GM23338 (cell line): ENCODE measurements at regions not wholly inside any gene's neighbourhood (a gene's known extent, or its start where the extent isn't known, plus 50 kb on each side); places are given as distances from the start of the nearest gene placed in this dataset.

Source experiments
- ATAC-seq: fragments of 200-7000 bp; cut with Tn5 transposase; 3 replicates; pipeline ENCODE4 v1.9.1; 2020
- DNase-seq: peaks from one replicate; pipeline ENCODE4 v3.0.0-alpha.2; 2015; ENCODE audit warnings: low spot score
- H2AFZ ChIP-seq: fragments of 200-600 bp; sonication (generic); 2 replicates; pipeline ENCODE4 v1.8.0; 2016; ENCODE audit warnings: antibody characterized with exemption, mild to moderate bottlenecking, moderate library complexity
- H3F3A ChIP-seq: fragments of 200-600 bp; sonication (generic); replicated peaks from 2 replicates; pipeline ENCODE4 v1.8.0; 2017; ENCODE audit warnings: antibody characterized with exemption, mixed run types, low read depth
- H3K27ac ChIP-seq: fragments of 200-600 bp; sonication (generic); 2 replicates; pipeline ENCODE4 v1.6.1; 2016; ENCODE audit warnings: low read depth
- H3K27me3 ChIP-seq: fragments of 200-600 bp; sonication (generic); 2 replicates; pipeline ENCODE4 v1.8.0; 2016; ENCODE audit warnings: mild to moderate bottlenecking, mixed run types, moderate library complexity; ENCODE audit not compliant: insufficient read depth
- H3K36me3 ChIP-seq: fragments of 200-600 bp; sonication (generic); 2 replicates; pipeline ENCODE4 v1.8.0; 2016; ENCODE audit warnings: mild to moderate bottlenecking; ENCODE audit not compliant: insufficient read depth
- H3K4me1 ChIP-seq: fragments of 200-600 bp; sonication (generic); 2 replicates; pipeline ENCODE4 v1.8.0; 2016; ENCODE audit warnings: mild to moderate bottlenecking, moderate library complexity; ENCODE audit not compliant: insufficient read depth
- H3K4me2 ChIP-seq: fragments of 200-600 bp; sonication (generic); 2 replicates; pipeline ENCODE4 v1.7.1; 2017; ENCODE audit warnings: mixed run types
- H3K4me3 ChIP-seq: fragments of 200-600 bp; sonication (generic); 2 replicates; pipeline ENCODE4 v1.6.1; 2016; ENCODE audit warnings: mixed run types
- H3K79me2 ChIP-seq: fragments of 200-600 bp; sonication (generic); replicated peaks from 2 replicates; pipeline ENCODE4 v1.8.0; 2017; ENCODE audit warnings: mild to moderate bottlenecking; ENCODE audit not compliant: insufficient read depth
- H3K9me2 ChIP-seq: fragments of 200-600 bp; sonication (generic); 2 replicates; pipeline ENCODE4 v1.8.0; 2017; ENCODE audit not compliant: insufficient read depth
- H4K20me1 ChIP-seq: fragments of 200-600 bp; sonication (generic); replicated peaks from 2 replicates; pipeline ENCODE4 v1.8.0; 2017; ENCODE audit warnings: mild to moderate bottlenecking; ENCODE audit not compliant: insufficient read depth
- H3K27ac Mint-ChIP-seq: 2 replicates; pipeline ENCODE4 v1.8.0; 2020; ENCODE audit warnings: inconsistent platforms, mild to moderate bottlenecking, moderate library complexity, mixed read lengths
- H3K27me3 Mint-ChIP-seq: 3 replicates; pipeline ENCODE4 v1.8.0; 2022; ENCODE audit warnings: low read depth, mild to moderate bottlenecking, moderate library complexity, mixed read lengths, inconsistent platforms; ENCODE audit not compliant: insufficient read depth, poor library complexity
- H3K36me3 Mint-ChIP-seq: 3 replicates; pipeline ENCODE4 v1.8.0; 2021; ENCODE audit warnings: low read depth, mild to moderate bottlenecking, inconsistent platforms, moderate library complexity, mixed read lengths
- H3K4me1 Mint-ChIP-seq: 3 replicates; pipeline ENCODE4 v1.8.0; 2020; ENCODE audit warnings: mild to moderate bottlenecking, inconsistent platforms, mixed read lengths
- H3K4me3 Mint-ChIP-seq: 3 replicates; pipeline ENCODE4 v1.8.0; 2021; ENCODE audit warnings: moderate library complexity, mild to moderate bottlenecking, inconsistent platforms, mixed read lengths
- H3K9me3 Mint-ChIP-seq: 3 replicates; pipeline ENCODE4 v1.8.0; 2020; ENCODE audit warnings: moderate library complexity, mild to moderate bottlenecking, inconsistent platforms, mixed read lengths
- CREB1 ChIP-seq: fragments of 250-450 bp; sonication (Bioruptor Pico); IDR thresholded peaks from 2 replicates; pipeline ENCODE4 v1.5.0; 2020; ENCODE audit warnings: low read depth, mild to moderate bottlenecking, moderate library complexity
- EZH2 ChIP-seq: fragments of 200-600 bp; sonication (generic); IDR thresholded peaks from one replicate; pipeline ENCODE4 v1.8.0; 2017; ENCODE audit warnings: antibody characterized with exemption, mild to moderate bottlenecking, low read depth; ENCODE audit not compliant: unreplicated experiment
- EZH2phosphoT487 ChIP-seq: fragments of 200-600 bp; sonication (generic); IDR thresholded peaks from one replicate; pipeline ENCODE4 v1.8.1; 2018; ENCODE audit warnings: antibody characterized with exemption; ENCODE audit not compliant: unreplicated experiment
- JUNB ChIP-seq: IDR thresholded peaks from one replicate; pipeline ENCODE4 v1.6.1; 2016; ENCODE audit warnings: antibody characterized with exemption; ENCODE audit not compliant: unreplicated experiment
- POLR2AphosphoS5 ChIP-seq: IDR thresholded peaks from 2 replicates; pipeline ENCODE4 v1.6.1; 2016; ENCODE audit warnings: antibody characterized with exemption, low read depth
- STAT1 ChIP-seq: IDR thresholded peaks from one replicate; pipeline ENCODE4 v1.6.1; 2016; ENCODE audit warnings: antibody characterized with exemption; ENCODE audit not compliant: unreplicated experiment
- ZNF114 ChIP-seq: fragments of 250-450 bp; sonication (Bioruptor Pico); IDR thresholded peaks from 2 replicates; pipeline ENCODE4 v1.5.0; 2020; ENCODE audit warnings: mild to moderate bottlenecking, moderate library complexity
- ZNF331 ChIP-seq: fragments of 250-450 bp; sonication (Bioruptor Pico); IDR thresholded peaks from 2 replicates; pipeline ENCODE4 v1.5.0; 2020; ENCODE audit warnings: low read depth, mild to moderate bottlenecking, moderate library complexity
- TF ChIP-seq, protein P1 (sequence below), 2 experiments: fragments of 200-600 bp in 1 of 2; sonication (generic) in 1 of 2; conservative IDR thresholded peaks; 2 replicates each; pipeline versions ENCODE4 v1.5.1 to v1.6.1; 2016 to 2017; ENCODE audit warnings: antibody characterized with exemption in 2 of 2, low read depth in 2 of 2, mild to moderate bottlenecking in 2 of 2, moderate library complexity in 1 of 2

DNA sequence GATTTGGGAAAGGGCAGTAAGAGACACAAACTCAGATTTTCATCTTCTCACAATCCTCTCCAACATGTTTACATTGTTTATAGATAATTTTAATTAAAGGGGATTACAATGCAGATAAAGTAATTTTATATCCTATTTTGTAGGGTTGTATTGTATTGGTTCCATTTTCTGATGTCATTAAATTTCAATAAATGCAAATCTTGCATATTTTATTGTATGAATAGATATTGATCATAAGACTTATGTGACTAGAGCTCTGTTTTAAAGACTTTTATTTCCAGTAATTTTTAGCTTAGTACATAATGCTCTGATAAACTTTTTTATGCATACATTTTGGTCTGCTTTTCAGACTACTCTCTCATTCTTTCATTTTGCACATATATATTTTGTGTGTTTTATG is 819.6 kb downstream of the TSN start:
- no peak overlapping the region for H2AFZ ChIP-seq
- no peaks in the 10 kb centered on the region for H4K20me1 ChIP-seq
- H3K4me3 ChIP-seq: no peak overlapping the region
- H3K4me2 ChIP-seq: no peak overlapping the region
- H3K79me2 ChIP-seq: no peaks in the 10 kb centered on the region
- H3K36me3 ChIP-seq: no peaks in the 10 kb centered on the region
- Mint-ChIP-seq H3K36me3 (no peaks in the 10 kb centered on the region), H3K4me1 (no peaks in the 10 kb centered on the region), H3K27ac (no peak overlapping the region), H3K4me3 (no peak overlapping the region), H3K9me3 (no peaks in the 10 kb centered on the region), H3K27me3 (peaks cover 1% of the 10 kb centered on the region)
- ATAC-seq (no peak), DNase-seq (no peak)
- no peaks in the 10 kb centered on the region for H3K27me3 ChIP-seq
- no peaks in the 10 kb centered on the region for H3K4me1 ChIP-seq
- no peak overlapping the region for H3K27ac ChIP-seq
- H3F3A ChIP-seq: no peaks in the 10 kb centered on the region
- TF ChIP-seq ZNF114 (CRISPR knock-in tag) (no peak), ZNF331 (CRISPR knock-in tag) (no peak), POLR2AphosphoS5 (no peak), EZH2 (no peak), JUNB (no peak), EZH2phosphoT487 (no peak)
- TF ChIP-seq, protein P1, sequence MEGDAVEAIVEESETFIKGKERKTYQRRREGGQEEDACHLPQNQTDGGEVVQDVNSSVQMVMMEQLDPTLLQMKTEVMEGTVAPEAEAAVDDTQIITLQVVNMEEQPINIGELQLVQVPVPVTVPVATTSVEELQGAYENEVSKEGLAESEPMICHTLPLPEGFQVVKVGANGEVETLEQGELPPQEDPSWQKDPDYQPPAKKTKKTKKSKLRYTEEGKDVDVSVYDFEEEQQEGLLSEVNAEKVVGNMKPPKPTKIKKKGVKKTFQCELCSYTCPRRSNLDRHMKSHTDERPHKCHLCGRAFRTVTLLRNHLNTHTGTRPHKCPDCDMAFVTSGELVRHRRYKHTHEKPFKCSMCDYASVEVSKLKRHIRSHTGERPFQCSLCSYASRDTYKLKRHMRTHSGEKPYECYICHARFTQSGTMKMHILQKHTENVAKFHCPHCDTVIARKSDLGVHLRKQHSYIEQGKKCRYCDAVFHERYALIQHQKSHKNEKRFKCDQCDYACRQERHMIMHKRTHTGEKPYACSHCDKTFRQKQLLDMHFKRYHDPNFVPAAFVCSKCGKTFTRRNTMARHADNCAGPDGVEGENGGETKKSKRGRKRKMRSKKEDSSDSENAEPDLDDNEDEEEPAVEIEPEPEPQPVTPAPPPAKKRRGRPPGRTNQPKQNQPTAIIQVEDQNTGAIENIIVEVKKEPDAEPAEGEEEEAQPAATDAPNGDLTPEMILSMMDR (conservative IDR thresholded peaks at IDR 0.05; ENCODE audit: low read depth in 2 of 2): no peak
- H3K9me2 ChIP-seq: no peaks in the 10 kb centered on the region; the same call in 1 of the 2 replicates

GRCh38 chr2:122583159-122583917 is 827.9 kb downstream of the TSN start:
- ATAC-seq: no peak
- Histone ChIP-seq H4K20me1 (no peaks in the 10 kb centered on the region), H3K79me2 (no peaks in the 10 kb centered on the region), H3K9me2 (peaks cover 10% of the 10 kb centered on the region), H3K4me1 (no peaks in the 10 kb centered on the region), H3K27me3 (no peaks in the 10 kb centered on the region), H3K4me3 (no peak overlapping the region), H3K27ac (no peak overlapping the region), H3K36me3 (no peaks in the 10 kb centered on the region), H3K4me2 (no peak overlapping the region), H2AFZ (no peak overlapping the region), H3F3A (no peaks in the 10 kb centered on the region)
- H3K4me1 Mint-ChIP-seq: no peaks in the 10 kb centered on the region
- peaks cover 1% of the 10 kb centered on the region for H3K27me3 Mint-ChIP-seq
- no peaks in the 10 kb centered on the region; the same call in 2 of the 3 replicates for H3K9me3 Mint-ChIP-seq
- H3K36me3 Mint-ChIP-seq: no peaks in the 10 kb centered on the region; the same call in 2 of the 3 replicates
- TF ChIP-seq CREB1 (CRISPR knock-in tag): no peak
- no peak for DNase-seq
- no peak overlapping the region for H3K27ac Mint-ChIP-seq
- H3K4me3 Mint-ChIP-seq: no peak overlapping the region

GRCh38 chr2:122590524-122590923 is 835.1 kb downstream of the TSN start:
- no peak for ATAC-seq
- no peaks in the 10 kb centered on the region for H3F3A ChIP-seq
- H3K4me2 ChIP-seq: no peak overlapping the region
- no peak overlapping the region for H2AFZ ChIP-seq
- no peaks in the 10 kb centered on the region for H3K36me3 ChIP-seq
- no peak overlapping the region for H3K27ac ChIP-seq
- Mint-ChIP-seq H3K27ac (no peak overlapping the region), H3K4me1 (no peaks in the 10 kb centered on the region), H3K36me3 (no peaks in the 10 kb centered on the region), H3K9me3 (no peaks in the 10 kb centered on the region; the same call in 2 of the 3 replicates), H3K4me3 (no peak overlapping the region), H3K27me3 (peaks cover 3% of the 10 kb centered on the region)
- H3K9me2 ChIP-seq: peaks cover 30% of the 10 kb centered on the region
- no peak overlapping the region for H3K4me3 ChIP-seq
- H3K79me2 ChIP-seq: no peaks in the 10 kb centered on the region
- H4K20me1 ChIP-seq: no peaks in the 10 kb centered on the region
- H3K4me1 ChIP-seq: no peaks in the 10 kb centered on the region
- H3K27me3 ChIP-seq: no peaks in the 10 kb centered on the region
- no peak for DNase-seq
- TF ChIP-seq ZNF114 (CRISPR knock-in tag) (no peak), STAT1 (no peak)
